DND-41 (cell line): ENCODE measurements at regions not wholly inside any gene's neighbourhood (a gene's known extent, or its start where the extent isn't known, plus 50 kb on each side); places are given as distances from the start of the nearest gene placed in this dataset.

Experiments used
- EZH2 ChIP-seq: IDR thresholded peaks from 3 replicates; pipeline ENCODE4 v1.6.1; 2012; ENCODE audit warnings: borderline replicate concordance, low read depth, mild to moderate bottlenecking, moderate library complexity, low read length, inconsistent platforms; ENCODE audit not compliant: severe bottlenecking
- TF ChIP-seq, protein P1 (sequence below): IDR thresholded peaks from 2 replicates; pipeline ENCODE4 v1.5.1; 2012; ENCODE audit warnings: borderline replicate concordance, low read length, moderate library complexity, mild to moderate bottlenecking; ENCODE audit not compliant: poor library complexity, severe bottlenecking; ENCODE audit errors: extremely low read depth

GRCh38 chr2:163794635-163795034 lies 58.8 kb upstream of the FIGN start:
- TF ChIP-seq, protein P1, sequence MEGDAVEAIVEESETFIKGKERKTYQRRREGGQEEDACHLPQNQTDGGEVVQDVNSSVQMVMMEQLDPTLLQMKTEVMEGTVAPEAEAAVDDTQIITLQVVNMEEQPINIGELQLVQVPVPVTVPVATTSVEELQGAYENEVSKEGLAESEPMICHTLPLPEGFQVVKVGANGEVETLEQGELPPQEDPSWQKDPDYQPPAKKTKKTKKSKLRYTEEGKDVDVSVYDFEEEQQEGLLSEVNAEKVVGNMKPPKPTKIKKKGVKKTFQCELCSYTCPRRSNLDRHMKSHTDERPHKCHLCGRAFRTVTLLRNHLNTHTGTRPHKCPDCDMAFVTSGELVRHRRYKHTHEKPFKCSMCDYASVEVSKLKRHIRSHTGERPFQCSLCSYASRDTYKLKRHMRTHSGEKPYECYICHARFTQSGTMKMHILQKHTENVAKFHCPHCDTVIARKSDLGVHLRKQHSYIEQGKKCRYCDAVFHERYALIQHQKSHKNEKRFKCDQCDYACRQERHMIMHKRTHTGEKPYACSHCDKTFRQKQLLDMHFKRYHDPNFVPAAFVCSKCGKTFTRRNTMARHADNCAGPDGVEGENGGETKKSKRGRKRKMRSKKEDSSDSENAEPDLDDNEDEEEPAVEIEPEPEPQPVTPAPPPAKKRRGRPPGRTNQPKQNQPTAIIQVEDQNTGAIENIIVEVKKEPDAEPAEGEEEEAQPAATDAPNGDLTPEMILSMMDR, result no peak
- no peak for TF ChIP-seq EZH2
